PC-9 (cell line): ENCODE measurements at regions not wholly inside any gene's neighbourhood (a gene's known extent, or its start where the extent isn't known, plus 50 kb on each side); places are given as distances from the start of the nearest gene placed in this dataset.

ENCODE experiments used
- BruUV-seq: library from RNA; stranded (reverse); fragments of 400-500 nt; replicated peaks from 2 replicates; lab custom pipeline; 2021; lab: Mats Ljungman, UMichigan
- CTCF ChIA-PET: fragments of 300-600 bp; sonication (Branson Sonifier 250); formaldehyde crosslinking; loops from one replicate; lab custom pipeline; 2022; ENCODE audit warnings: antibody characterized with exemption; lab: Charles Lee
- POLR2A ChIA-PET: fragments of 300-600 bp; sonication (Branson Sonifier 250); formaldehyde crosslinking; loops from one replicate; lab custom pipeline; 2022; ENCODE audit warnings: antibody characterized with exemption; ENCODE audit not compliant: unreplicated experiment; lab: Charles Lee
- DNase-seq, 2 experiments: peaks; one replicate each; pipeline versions ENCODE4 v3.0.0 to v3.0.0-alpha.2; 2015 to 2022; ENCODE audit warnings: mixed read lengths in 1 of 2
- H2AFZ ChIP-seq: fragments of 200-600 bp; sonication (generic); 2 replicates; pipeline ENCODE4 v1.8.1; 2017; ENCODE audit warnings: antibody characterized with exemption
- H3F3A ChIP-seq: fragments of 200-600 bp; sonication (generic); 2 replicates; pipeline ENCODE4 v1.8.1; 2017; ENCODE audit warnings: antibody characterized with exemption, mild to moderate bottlenecking, low read depth; ENCODE audit not compliant: insufficient read depth
- H3K27ac ChIP-seq: fragments of 200-600 bp; sonication (generic); 2 replicates; pipeline ENCODE4 v1.6.1; 2016; ENCODE audit warnings: mixed run types
- H3K27me3 ChIP-seq: fragments of 200-600 bp; sonication (generic); 2 replicates; pipeline ENCODE4 v1.6.1; 2016; ENCODE audit warnings: low read depth, mixed run types; ENCODE audit not compliant: insufficient read depth
- H3K36me3 ChIP-seq: fragments of 200-600 bp; sonication (generic); 2 replicates; pipeline ENCODE4 v1.6.1; 2016; ENCODE audit warnings: low read depth, mixed run types
- H3K4me1 ChIP-seq: fragments of 200-600 bp; sonication (generic); replicated peaks from 2 replicates; pipeline ENCODE4 v1.6.1; 2016; ENCODE audit warnings: mixed run types; ENCODE audit not compliant: insufficient read depth
- H3K4me2 ChIP-seq: fragments of 200-600 bp; sonication (generic); 2 replicates; pipeline ENCODE4 v1.6.1; 2017; ENCODE audit warnings: mixed run types
- H3K4me3 ChIP-seq: fragments of 200-600 bp; sonication (generic); 2 replicates; pipeline ENCODE4 v1.6.1; 2016; ENCODE audit warnings: mixed run types
- H3K79me2 ChIP-seq: fragments of 200-600 bp; sonication (generic); 2 replicates; pipeline ENCODE4 v1.6.1; 2017; ENCODE audit warnings: low read depth, mixed run types
- H3K9me2 ChIP-seq: fragments of 200-600 bp; sonication (generic); 2 replicates; pipeline ENCODE4 v1.8.1; 2017; ENCODE audit warnings: mild to moderate bottlenecking; ENCODE audit not compliant: insufficient read depth
- H3K9me3 ChIP-seq: fragments of 200-600 bp; sonication (generic); 2 replicates; pipeline ENCODE4 v1.8.1; 2016; ENCODE audit warnings: low read depth; ENCODE audit not compliant: insufficient read depth
- H4K20me1 ChIP-seq: fragments of 200-600 bp; sonication (generic); 2 replicates; pipeline ENCODE4 v1.8.1; 2017; ENCODE audit not compliant: insufficient read depth
- EZH2 ChIP-seq: fragments of 200-600 bp; sonication (generic); IDR thresholded peaks from 2 replicates; pipeline ENCODE4 v1.8.0; 2017; ENCODE audit warnings: antibody characterized with exemption, low read depth
- intact Hi-C: fragments of 100-400 bp; cut with micrococcal nuclease; formaldehyde crosslinking; loops from one replicate; pipeline ENCODE4 v1.10.0; 2022; ENCODE audit not compliant: unreplicated experiment
- TF ChIP-seq, protein P1 (sequence below): fragments of 200-600 bp; sonication (generic); conservative IDR thresholded peaks from 2 replicates; pipeline ENCODE4 v1.6.1; 2017; ENCODE audit warnings: mixed run types, antibody characterized with exemption, mild to moderate bottlenecking, moderate library complexity

DNA sequence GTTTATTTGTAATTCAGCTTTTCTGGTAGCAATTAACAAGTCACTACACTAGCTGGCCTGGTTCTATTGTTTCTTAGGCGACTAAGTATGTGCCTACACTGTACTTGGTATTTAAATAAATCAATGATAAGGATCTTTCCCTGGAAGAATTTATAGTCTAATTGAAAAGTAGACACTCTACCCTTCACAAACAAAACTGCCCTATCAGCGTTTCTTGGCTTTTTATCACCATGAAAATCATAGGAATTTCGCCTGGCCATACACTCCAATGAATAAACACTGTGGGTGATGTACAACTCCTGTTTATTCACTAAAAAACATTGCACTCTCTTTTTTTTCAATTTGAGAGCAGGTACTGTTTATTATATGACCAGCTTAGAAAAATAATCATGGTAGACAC, 702.9 kb upstream of the ADGRL2 start:
- Histone ChIP-seq H3F3A (no peaks in the 10 kb centered on the region), H3K4me3 (no peak overlapping the region), H3K27ac (no peak overlapping the region), H3K9me3 (no peaks in the 10 kb centered on the region), H4K20me1 (no peaks in the 10 kb centered on the region), H3K27me3 (no peaks in the 10 kb centered on the region), H2AFZ (no peak overlapping the region), H3K4me1 (no peaks in the 10 kb centered on the region), H3K79me2 (no peaks in the 10 kb centered on the region), H3K9me2 (peaks cover 4% of the 10 kb centered on the region; the same call in 1 of the 2 replicates), H3K4me2 (no peak overlapping the region), H3K36me3 (no peaks in the 10 kb centered on the region)
- ChIA-PET POLR2A (no interaction called here), CTCF (no interaction called here)
- TF ChIP-seq EZH2 = no peak
- TF ChIP-seq, protein P1, sequence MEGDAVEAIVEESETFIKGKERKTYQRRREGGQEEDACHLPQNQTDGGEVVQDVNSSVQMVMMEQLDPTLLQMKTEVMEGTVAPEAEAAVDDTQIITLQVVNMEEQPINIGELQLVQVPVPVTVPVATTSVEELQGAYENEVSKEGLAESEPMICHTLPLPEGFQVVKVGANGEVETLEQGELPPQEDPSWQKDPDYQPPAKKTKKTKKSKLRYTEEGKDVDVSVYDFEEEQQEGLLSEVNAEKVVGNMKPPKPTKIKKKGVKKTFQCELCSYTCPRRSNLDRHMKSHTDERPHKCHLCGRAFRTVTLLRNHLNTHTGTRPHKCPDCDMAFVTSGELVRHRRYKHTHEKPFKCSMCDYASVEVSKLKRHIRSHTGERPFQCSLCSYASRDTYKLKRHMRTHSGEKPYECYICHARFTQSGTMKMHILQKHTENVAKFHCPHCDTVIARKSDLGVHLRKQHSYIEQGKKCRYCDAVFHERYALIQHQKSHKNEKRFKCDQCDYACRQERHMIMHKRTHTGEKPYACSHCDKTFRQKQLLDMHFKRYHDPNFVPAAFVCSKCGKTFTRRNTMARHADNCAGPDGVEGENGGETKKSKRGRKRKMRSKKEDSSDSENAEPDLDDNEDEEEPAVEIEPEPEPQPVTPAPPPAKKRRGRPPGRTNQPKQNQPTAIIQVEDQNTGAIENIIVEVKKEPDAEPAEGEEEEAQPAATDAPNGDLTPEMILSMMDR = no peak
- intact Hi-C loops = no loop called here
- no TSS peak for BruUV-seq
- DNase-seq = no peak

- no peaks in the 10 kb centered on the region for H3K9me3 ChIP-seq
- DNase-seq = no peak
- ChIA-PET POLR2A (no interaction called here), CTCF (no interaction called here)
- H3K79me2 ChIP-seq = no peaks in the 10 kb centered on the region
- H3K27ac ChIP-seq = no peak overlapping the region
- no peak for TF ChIP-seq EZH2
- TF ChIP-seq, protein P1 = no peak
- no peak overlapping the region for H3K4me2 ChIP-seq
- no peaks in the 10 kb centered on the region for H3K9me2 ChIP-seq
- H2AFZ ChIP-seq = no peak overlapping the region
- no TSS peak for BruUV-seq
- no peaks in the 10 kb centered on the region for H3K36me3 ChIP-seq
- no peaks in the 10 kb centered on the region for H3F3A ChIP-seq
- no peak overlapping the region for H3K4me3 ChIP-seq
- H3K27me3 ChIP-seq = no peaks in the 10 kb centered on the region
- H3K4me1 ChIP-seq = peaks cover 7% of the 10 kb centered on the region; the same call in 1 of the 2 replicates
- intact Hi-C loops = no loop called here
- H4K20me1 ChIP-seq = no peaks in the 10 kb centered on the region
Observed at GRCh38 chr1:81073580-81073979, 727.2 kb upstream of the ADGRL2 start.

GRCh38 chr1:81071969-81072753, 728.6 kb upstream of the ADGRL2 start:
- ChIA-PET POLR2A (no interaction called here), CTCF (no interaction called here)
- no peak for TF ChIP-seq EZH2
- TF ChIP-seq, protein P1 = no peak
- Histone ChIP-seq H3K4me2 (no peak overlapping the region), H3K4me1 (peaks cover 7% of the 10 kb centered on the region; the same call in 1 of the 2 replicates), H3F3A (no peaks in the 10 kb centered on the region), H2AFZ (no peak overlapping the region), H3K9me3 (no peaks in the 10 kb centered on the region), H3K4me3 (no peak overlapping the region), H3K27me3 (no peaks in the 10 kb centered on the region), H3K79me2 (no peaks in the 10 kb centered on the region), H4K20me1 (no peaks in the 10 kb centered on the region), H3K9me2 (no peaks in the 10 kb centered on the region), H3K27ac (no peak overlapping the region), H3K36me3 (no peaks in the 10 kb centered on the region)
- BruUV-seq = no TSS peak
- intact Hi-C loops = no loop called here
- no peak for DNase-seq
